Erythroblast (primary cell): ENCODE measurements at regions not wholly inside any gene's neighbourhood (a gene's known extent, or its start where the extent isn't known, plus 50 kb on each side); places are given as distances from the start of the nearest gene placed in this dataset.

ENCODE experiments used
- DNase-seq, 2 experiments: peaks; one replicate each; lab custom pipeline; 2025; lab: John Stamatoyannopoulos, UW
- GATA1 ChIP-seq: IDR thresholded peaks from 2 replicates; pipeline ENCODE4 v1.6.1; 2011; ENCODE audit warnings: low read depth, mild to moderate bottlenecking, control low read depth, low read length, moderate library complexity
- POLR2A ChIP-seq: IDR thresholded peaks from 2 replicates; pipeline ENCODE4 v1.6.1; 2011; ENCODE audit warnings: mild to moderate bottlenecking, low read length

- DNase-seq: no peak
- no peak for TF ChIP-seq POLR2A
- TF ChIP-seq GATA1: no peak
Measured at GRCh38 chr2:44889096-44889495, 52.4 kb upstream of the SIX3 start.
